GM23248 (cell line): ENCODE measurements at regions not wholly inside any gene's neighbourhood (a gene's known extent, or its start where the extent isn't known, plus 50 kb on each side); places are given as distances from the start of the nearest gene placed in this dataset.

Source experiments
- DNase-seq: peaks from one replicate; pipeline ENCODE4 v3.0.0-alpha.2; 2015
- H2AFZ ChIP-seq: fragments of 200-600 bp; sonication (generic); 2 replicates; pipeline ENCODE4 v1.6.1; 2016; ENCODE audit warnings: antibody characterized with exemption
- H3F3A ChIP-seq: fragments of 200-600 bp; sonication (generic); 2 replicates; pipeline ENCODE4 v1.6.1; 2016; ENCODE audit warnings: mild to moderate bottlenecking, antibody characterized with exemption, mixed run types; ENCODE audit not compliant: insufficient read depth
- H3K27ac ChIP-seq: fragments of 200-600 bp; sonication (generic); 2 replicates; pipeline ENCODE4 v1.5.1; 2016; ENCODE audit warnings: mild to moderate bottlenecking
- H3K27me3 ChIP-seq: fragments of 200-600 bp; sonication (generic); replicated peaks from 2 replicates; pipeline ENCODE4 v1.6.1; 2016; ENCODE audit warnings: mild to moderate bottlenecking; ENCODE audit not compliant: insufficient read depth
- H3K36me3 ChIP-seq: fragments of 200-600 bp; sonication (generic); 2 replicates; pipeline ENCODE4 v1.6.1; 2016; ENCODE audit warnings: low read depth, mild to moderate bottlenecking
- H3K4me1 ChIP-seq: fragments of 200-600 bp; sonication (generic); 2 replicates; pipeline ENCODE4 v1.6.1; 2016; ENCODE audit warnings: mild to moderate bottlenecking; ENCODE audit not compliant: insufficient read depth
- H3K4me2 ChIP-seq: fragments of 200-600 bp; sonication (generic); one replicate; pipeline ENCODE4 v1.6.1; 2016; ENCODE audit warnings: mild to moderate bottlenecking; ENCODE audit not compliant: unreplicated experiment
- H3K4me3 ChIP-seq: fragments of 200-600 bp; sonication (generic); 2 replicates; pipeline ENCODE4 v1.5.1; 2016; ENCODE audit warnings: mild to moderate bottlenecking
- H3K79me2 ChIP-seq: fragments of 200-600 bp; sonication (generic); 2 replicates; pipeline ENCODE4 v1.6.1; 2016; ENCODE audit warnings: mild to moderate bottlenecking; ENCODE audit not compliant: insufficient read depth
- H3K9ac ChIP-seq: fragments of 200-600 bp; sonication (generic); 2 replicates; pipeline ENCODE4 v1.6.1; 2016; ENCODE audit warnings: mild to moderate bottlenecking
- H3K9me2 ChIP-seq: fragments of 200-600 bp; sonication (generic); 2 replicates; pipeline ENCODE4 v1.6.1; 2016; ENCODE audit warnings: mixed run types, mild to moderate bottlenecking, moderate library complexity; ENCODE audit not compliant: insufficient read depth
- H3K9me3 ChIP-seq: fragments of 200-600 bp; sonication (generic); one replicate; pipeline ENCODE4 v1.6.1; 2017; ENCODE audit warnings: low read depth
- H4K20me1 ChIP-seq: fragments of 200-600 bp; sonication (generic); 2 replicates; pipeline ENCODE4 v1.6.0; 2016; ENCODE audit not compliant: insufficient read depth
- EZH2 ChIP-seq: fragments of 200-600 bp; sonication (generic); IDR thresholded peaks from 2 replicates; pipeline ENCODE4 v1.6.1; 2018; ENCODE audit warnings: antibody characterized with exemption, mild to moderate bottlenecking; ENCODE audit not compliant: insufficient read depth, poor library complexity, severe bottlenecking
- EZH2phosphoT487 ChIP-seq: fragments of 200-600 bp; sonication (generic); IDR thresholded peaks from 2 replicates; pipeline ENCODE4 v1.6.1; 2018; ENCODE audit warnings: antibody characterized with exemption, moderate library complexity, mild to moderate bottlenecking, low read depth; ENCODE audit not compliant: insufficient read depth
- WGBS, 2 experiments: methylation state at CpG; one replicate each; pipeline ENCODE4 v1.1.6; 2015 to 2017; ENCODE audit warnings: low lambda C conversion rate in 2 of 2, low coverage in 1 of 2; ENCODE audit errors: missing lambda C conversion rate in 2 of 2; 5-methylcytosine and 5-hydroxymethylcytosine counted together
- in situ Hi-C: fragments of 300-500 bp; cut with MboI; formaldehyde crosslinking; loops from 2 replicates; pipeline ENCODE4 v1.15.0; 2020

DNA sequence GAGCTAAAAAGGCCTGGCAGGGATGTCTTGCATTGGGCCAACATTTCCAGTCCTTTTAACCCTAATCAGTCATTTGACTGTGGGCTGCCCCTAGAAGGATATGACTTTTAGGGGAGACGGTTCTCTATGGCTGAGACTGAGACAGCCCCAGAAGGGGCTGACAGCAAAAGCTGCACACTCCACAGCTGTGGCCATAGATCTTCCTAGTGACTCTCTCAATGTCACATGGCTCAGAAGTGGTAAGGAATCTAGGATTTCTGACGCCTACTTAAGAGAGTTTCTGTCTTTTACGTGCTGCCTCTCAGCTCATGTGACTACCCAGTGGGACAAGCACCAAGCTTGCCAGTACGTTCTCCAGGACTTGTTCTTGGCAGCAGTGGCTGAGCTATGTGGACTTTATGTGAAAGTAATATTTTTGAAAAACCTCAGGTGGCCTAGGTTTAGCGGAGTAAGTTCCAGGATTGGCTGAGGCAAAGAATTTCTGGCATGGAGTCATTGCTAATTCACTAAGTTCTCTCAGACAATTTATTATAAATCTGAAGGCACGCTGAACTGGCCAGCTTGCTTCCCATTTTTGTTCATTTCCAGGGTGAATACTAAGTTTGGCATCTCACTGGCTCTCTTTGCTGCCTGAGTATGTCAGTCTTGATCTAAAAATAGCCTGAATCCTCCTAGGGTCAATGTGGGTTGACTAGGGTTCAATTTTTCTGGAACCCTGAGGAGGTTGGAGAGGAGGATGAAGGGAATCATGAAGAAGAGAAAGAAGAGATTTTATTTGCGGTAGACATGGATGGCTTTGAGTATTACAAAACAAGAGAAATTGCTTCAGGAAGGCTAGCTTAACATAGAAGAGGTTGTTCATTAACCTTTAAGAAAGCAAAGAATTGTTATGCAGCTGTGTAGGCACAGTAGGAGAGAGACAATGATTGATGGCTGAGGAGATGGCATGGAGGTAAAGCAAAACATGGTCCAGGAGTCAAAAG, 271.8 kb downstream of the AEBP2 start:
- H3K36me3 ChIP-seq, result no peaks in the 10 kb centered on the region
- DNase-seq, result no peak
- H3K4me1 ChIP-seq, result peaks cover 4% of the 10 kb centered on the region; the same call in 1 of the 2 replicates
- H2AFZ ChIP-seq, result no peak overlapping the region
- no peaks in the 10 kb centered on the region for H3K9me2 ChIP-seq
- no peaks in the 10 kb centered on the region for H3K79me2 ChIP-seq
- no peak overlapping the region for H3K4me2 ChIP-seq
- no peak overlapping the region for H3K4me3 ChIP-seq
- WGBS, 2 experiments, result 61 to 65% methylated on average over 7 of the region's 7 CpGs
- H3F3A ChIP-seq, result peaks cover 15% of the 10 kb centered on the region; the same call in 1 of the 2 replicates
- TF ChIP-seq EZH2phosphoT487 (no peak), EZH2 (no peak)
- peak overlapping the region; percentile 7; the same call in 1 of the 2 replicates for H3K27ac ChIP-seq
- H3K9me3 ChIP-seq, result peaks cover 4% of the 10 kb centered on the region
- H3K27me3 ChIP-seq, result no peaks in the 10 kb centered on the region
- no peaks in the 10 kb centered on the region for H4K20me1 ChIP-seq
- no peak overlapping the region for H3K9ac ChIP-seq
- in situ Hi-C loops, result no loop called here

DNA sequence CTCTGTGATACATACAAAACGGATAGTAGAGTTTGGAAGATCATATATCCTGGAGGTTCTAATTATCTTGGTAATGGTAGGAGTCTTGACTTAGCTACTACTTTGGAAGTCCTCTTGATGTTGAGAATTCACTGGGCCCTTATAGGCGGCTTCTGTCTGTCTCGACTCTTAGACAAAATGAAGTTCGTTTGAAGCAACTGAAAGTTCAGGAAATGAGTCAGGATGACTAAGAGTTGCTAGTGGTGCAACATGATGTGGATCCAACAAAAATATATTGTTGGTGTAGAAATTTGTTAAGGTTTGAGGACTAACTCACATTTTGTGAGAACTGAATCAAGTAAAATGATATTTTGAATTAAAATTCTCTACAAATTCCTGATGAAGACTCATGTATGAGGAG, 272.7 kb downstream of the AEBP2 start:
- H3F3A ChIP-seq, result peaks cover 12% of the 10 kb centered on the region; the same call in 1 of the 2 replicates
- no peak overlapping the region for H3K9ac ChIP-seq
- H3K36me3 ChIP-seq, result no peaks in the 10 kb centered on the region
- in situ Hi-C loops, result no loop called here
- H3K27ac ChIP-seq, result peak overlapping the region; percentile 7; the same call in 1 of the 2 replicates
- WGBS, 2 experiments, result 35 to 38% methylated on average over 4 of the region's 4 CpGs
- peaks cover 4% of the 10 kb centered on the region; the same call in 1 of the 2 replicates for H3K4me1 ChIP-seq
- no peak overlapping the region for H3K4me3 ChIP-seq
- H3K79me2 ChIP-seq, result no peaks in the 10 kb centered on the region
- H4K20me1 ChIP-seq, result no peaks in the 10 kb centered on the region
- H3K27me3 ChIP-seq, result no peaks in the 10 kb centered on the region
- TF ChIP-seq EZH2phosphoT487, result no peak
- TF ChIP-seq EZH2, result no peak
- peaks cover 4% of the 10 kb centered on the region for H3K9me3 ChIP-seq
- H2AFZ ChIP-seq, result no peak overlapping the region
- H3K9me2 ChIP-seq, result no peaks in the 10 kb centered on the region
- no peak overlapping the region for H3K4me2 ChIP-seq
- peak; percentile 77 for DNase-seq

DNA sequence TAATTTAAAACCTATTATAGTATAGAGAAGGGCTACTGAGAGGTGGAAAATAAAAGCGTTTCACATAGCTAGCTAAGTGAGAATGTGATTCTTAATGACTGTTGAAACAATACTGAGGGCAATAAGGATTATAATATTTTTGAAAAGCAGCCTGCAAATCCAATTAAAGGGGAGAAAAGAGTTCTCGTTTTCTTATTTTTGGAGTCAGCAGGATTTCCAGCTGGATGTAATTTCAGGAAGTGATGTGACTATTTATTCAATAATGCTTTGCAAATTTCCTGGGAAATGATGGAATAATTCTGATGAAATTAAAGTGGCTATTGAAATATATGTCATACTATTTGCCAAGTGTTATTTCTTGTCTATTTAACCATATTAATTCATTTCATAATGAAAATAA, 279.1 kb downstream of the AEBP2 start:
- no peaks in the 10 kb centered on the region; the same call in 1 of the 2 replicates for H3K27me3 ChIP-seq
- TF ChIP-seq EZH2phosphoT487 (no peak), EZH2 (no peak)
- H3K27ac ChIP-seq, result no peak overlapping the region
- no peak overlapping the region for H2AFZ ChIP-seq
- no peak overlapping the region for H3K9ac ChIP-seq
- no peaks in the 10 kb centered on the region for H3K79me2 ChIP-seq
- no peak overlapping the region for H3K4me2 ChIP-seq
- in situ Hi-C loops, result no loop called here
- H3K4me1 ChIP-seq, result no peaks in the 10 kb centered on the region
- 5 to 7% methylated on average over 2 of the region's 2 CpGs for WGBS, 2 experiments
- H4K20me1 ChIP-seq, result no peaks in the 10 kb centered on the region
- DNase-seq, result no peak
- H3F3A ChIP-seq, result no peaks in the 10 kb centered on the region
- H3K36me3 ChIP-seq, result no peaks in the 10 kb centered on the region
- H3K9me2 ChIP-seq, result no peaks in the 10 kb centered on the region
- no peak overlapping the region for H3K4me3 ChIP-seq
- no peaks in the 10 kb centered on the region for H3K9me3 ChIP-seq

DNA sequence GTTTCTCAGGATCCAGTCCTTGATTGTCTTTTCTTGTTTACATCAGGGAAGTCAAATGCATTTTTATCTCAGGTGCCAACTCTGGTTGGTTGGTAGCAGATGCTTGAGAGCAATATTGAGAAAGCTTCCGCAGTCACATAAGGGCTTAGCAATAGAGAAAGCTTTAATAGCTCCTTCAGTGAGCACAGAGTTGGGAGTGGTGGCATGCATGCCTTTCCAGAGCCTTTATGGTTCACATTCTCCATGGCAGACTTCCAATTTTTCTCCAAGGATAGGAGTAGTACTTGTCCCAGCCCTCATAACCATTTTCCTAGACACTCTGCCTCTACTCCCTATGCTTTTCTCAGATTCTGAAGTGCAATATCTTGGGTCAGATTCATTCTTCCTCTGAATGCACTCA, 280.4 kb downstream of the AEBP2 start:
- TF ChIP-seq EZH2phosphoT487 (no peak), EZH2 (no peak)
- H2AFZ ChIP-seq, result no peak overlapping the region
- no peaks in the 10 kb centered on the region for H3K9me3 ChIP-seq
- no peak overlapping the region for H3K9ac ChIP-seq
- no peaks in the 10 kb centered on the region for H3F3A ChIP-seq
- no peaks in the 10 kb centered on the region for H3K79me2 ChIP-seq
- WGBS, 2 experiments, result 57 to 59% methylated on average over 1 of the region's 1 CpG
- H3K27ac ChIP-seq, result no peak overlapping the region
- no peaks in the 10 kb centered on the region for H3K4me1 ChIP-seq
- in situ Hi-C loops, result no loop called here
- H3K36me3 ChIP-seq, result no peaks in the 10 kb centered on the region
- H3K27me3 ChIP-seq, result no peaks in the 10 kb centered on the region; the same call in 1 of the 2 replicates
- no peak overlapping the region for H3K4me2 ChIP-seq
- H3K9me2 ChIP-seq, result no peaks in the 10 kb centered on the region
- no peak overlapping the region for H3K4me3 ChIP-seq
- no peak for DNase-seq
- no peaks in the 10 kb centered on the region for H4K20me1 ChIP-seq
